ENCODE measurements at regions not wholly inside any gene's neighbourhood (a gene's known extent, or its start where the extent isn't known, plus 50 kb on each side); places are given as distances from the start of the nearest gene placed in this dataset.

GRCh38 chr5:8137941-8138550, 269.1 kb downstream of the MTRR start:
- Histone ChIP-seq H2AFZ (replicated peaks) (no peak overlapping the region), H3K36me3 (no peaks in the 10 kb centered on the region), H3K27me3 (no peaks in the 10 kb centered on the region), H3K4me2 (no peak overlapping the region), H3K9me3 (ENCODE audit: low read depth) (no peaks in the 10 kb centered on the region), H3K4me1 (no peaks in the 10 kb centered on the region), H3K9ac (no peak overlapping the region), H4K20me1 (ENCODE audit: low read depth) (no peaks in the 10 kb centered on the region), H3K4me3 (no peak overlapping the region), H3K79me2 (ENCODE audit: low read depth) (no peaks in the 10 kb centered on the region), H3K27ac (no peak overlapping the region), H3F3A (ENCODE audit: low read depth) (no peaks in the 10 kb centered on the region)
- Mint-ChIP-seq H3K27me3 (ENCODE audit: insufficient read depth, low read depth) (no peaks in the 10 kb centered on the region), H3K36me3 (no peaks in the 10 kb centered on the region), H3K27ac (no peak overlapping the region), H3K4me3 (no peak overlapping the region), H3K9me3 (no peaks in the 10 kb centered on the region), H3K4me1 (peaks cover 5% of the 10 kb centered on the region)
- no peak for DNase-seq (ENCODE audit: low spot score)
- TF ChIP-seq CTCF (IDR thresholded peaks at IDR 0.05), result no peak
- TF ChIP-seq EZH2 (IDR thresholded peaks at IDR 0.05), result no peak
- no peak for TF ChIP-seq EZH2phosphoT487 (IDR thresholded peaks at IDR 0.05)

DNA sequence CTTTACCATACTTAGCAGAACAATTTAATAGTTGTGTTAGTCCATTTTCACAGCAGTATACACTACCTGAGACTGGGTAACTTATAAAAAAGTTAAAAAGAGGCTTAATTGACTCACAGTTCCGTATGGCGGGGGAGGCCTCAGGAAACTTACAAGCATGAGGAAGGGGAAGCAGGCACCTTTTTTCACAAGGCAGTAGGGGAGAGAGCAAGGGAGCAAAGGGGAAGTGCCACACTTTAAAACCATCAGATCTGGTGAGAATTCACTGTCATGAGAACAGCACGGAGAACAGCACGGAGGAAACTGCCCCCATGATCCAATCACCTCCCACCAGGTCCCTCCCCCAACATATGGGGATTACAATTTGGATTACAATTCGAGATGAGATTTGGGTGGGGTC, 269.9 kb downstream of the MTRR start:
- no peak overlapping the region for H3K4me3 Mint-ChIP-seq
- H3F3A ChIP-seq (ENCODE audit: low read depth), result no peaks in the 10 kb centered on the region
- H3K27ac Mint-ChIP-seq, result no peak overlapping the region
- no peaks in the 10 kb centered on the region for H3K27me3 Mint-ChIP-seq (ENCODE audit: insufficient read depth, low read depth)
- TF ChIP-seq CTCF (IDR thresholded peaks at IDR 0.05), result no peak
- no peak for TF ChIP-seq EZH2phosphoT487 (IDR thresholded peaks at IDR 0.05)
- TF ChIP-seq EZH2 (IDR thresholded peaks at IDR 0.05), result no peak
- H3K27me3 ChIP-seq, result no peaks in the 10 kb centered on the region
- no peaks in the 10 kb centered on the region for H3K36me3 Mint-ChIP-seq
- H3K4me1 ChIP-seq, result no peaks in the 10 kb centered on the region
- no peaks in the 10 kb centered on the region for H3K9me3 ChIP-seq (ENCODE audit: low read depth)
- H3K36me3 ChIP-seq, result no peaks in the 10 kb centered on the region
- H3K9me3 Mint-ChIP-seq, result no peaks in the 10 kb centered on the region
- no peak overlapping the region for H3K4me2 ChIP-seq
- H3K79me2 ChIP-seq (ENCODE audit: low read depth), result no peaks in the 10 kb centered on the region
- H2AFZ ChIP-seq (replicated peaks), result no peak overlapping the region
- H3K4me1 Mint-ChIP-seq, result peaks cover 5% of the 10 kb centered on the region
- no peak for DNase-seq (ENCODE audit: low spot score)
- no peak overlapping the region for H3K27ac ChIP-seq
- no peaks in the 10 kb centered on the region for H4K20me1 ChIP-seq (ENCODE audit: low read depth)
- H3K4me3 ChIP-seq, result no peak overlapping the region
- no peak overlapping the region for H3K9ac ChIP-seq

DNA sequence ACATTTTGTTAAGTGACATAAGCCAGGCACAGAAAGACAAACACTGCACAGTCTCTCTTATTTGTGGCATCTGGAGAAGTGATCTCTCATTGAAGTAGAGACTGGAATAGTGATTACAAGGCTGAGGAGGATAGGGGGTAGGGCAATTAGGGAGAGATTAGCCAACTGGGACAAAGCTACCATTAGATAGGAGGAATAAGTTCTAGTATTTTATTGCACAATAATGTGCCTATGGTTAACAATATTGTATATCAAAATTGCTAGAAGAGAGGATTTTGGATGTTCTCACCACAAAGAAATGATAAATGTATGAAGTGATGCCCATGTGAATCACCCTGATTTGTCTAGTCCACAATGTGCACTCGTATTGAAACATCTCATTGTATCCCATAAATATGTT, 281.8 kb downstream of the MTRR start:
- no peaks in the 10 kb centered on the region for H3K36me3 ChIP-seq
- no peaks in the 10 kb centered on the region for H3K9me3 ChIP-seq (ENCODE audit: low read depth)
- Mint-ChIP-seq H3K4me1 (peaks cover 13% of the 10 kb centered on the region), H3K27ac (no peak overlapping the region), H3K36me3 (no peaks in the 10 kb centered on the region), H3K9me3 (no peaks in the 10 kb centered on the region), H3K4me3 (no peak overlapping the region), H3K27me3 (ENCODE audit: insufficient read depth, low read depth) (peaks cover 2% of the 10 kb centered on the region)
- H3K79me2 ChIP-seq (ENCODE audit: low read depth), result no peaks in the 10 kb centered on the region
- no peaks in the 10 kb centered on the region for H3K4me1 ChIP-seq
- H3F3A ChIP-seq (ENCODE audit: low read depth), result no peaks in the 10 kb centered on the region
- TF ChIP-seq EZH2phosphoT487 (IDR thresholded peaks at IDR 0.05) (no peak), EZH2 (IDR thresholded peaks at IDR 0.05) (no peak), CTCF (IDR thresholded peaks at IDR 0.05) (no peak)
- H3K27me3 ChIP-seq, result no peaks in the 10 kb centered on the region
- H3K4me3 ChIP-seq, result no peak overlapping the region
- H4K20me1 ChIP-seq (ENCODE audit: low read depth), result no peaks in the 10 kb centered on the region
- no peak overlapping the region for H3K9ac ChIP-seq
- H3K4me2 ChIP-seq, result no peak overlapping the region
- no peak overlapping the region for H2AFZ ChIP-seq (replicated peaks)
- H3K27ac ChIP-seq, result no peak overlapping the region
- DNase-seq (ENCODE audit: low spot score), result no peak
